Right renal pelvis (tissue), 4 donors: ENCODE measurements at regions not wholly inside any gene's neighbourhood (a gene's known extent, or its start where the extent isn't known, plus 50 kb on each side); places are given as distances from the start of the nearest gene placed in this dataset.

Experiments
- DNase-seq, 4 donors: peaks; one replicate each; pipeline ENCODE4 v3.0.0-alpha.2; 2013; ENCODE audit warnings: low read depth in 4 of 4, low spot score in 3 of 4, missing footprints in 1 of 4

DNA sequence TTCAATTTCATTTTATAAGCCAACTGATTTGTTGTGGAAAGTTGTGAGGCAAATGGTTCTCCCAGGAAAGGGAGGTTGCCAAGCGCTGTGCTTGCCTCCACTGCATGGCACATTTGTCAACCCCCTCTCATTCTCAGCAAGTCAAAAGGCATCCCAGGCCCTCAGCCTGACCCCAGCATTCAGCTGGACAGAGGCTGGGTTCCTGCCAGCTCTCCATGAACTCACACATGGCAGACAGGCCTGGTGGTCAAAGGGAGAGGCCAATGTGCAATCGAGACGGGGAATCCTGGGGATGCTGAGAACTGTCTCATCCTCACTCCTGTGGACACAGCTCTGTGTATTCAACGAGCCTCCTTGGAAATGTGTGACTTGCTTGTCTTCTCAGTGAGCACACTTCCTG lies 106.0 kb upstream of the CDH4 start:
- DNase-seq, result no peak

DNA sequence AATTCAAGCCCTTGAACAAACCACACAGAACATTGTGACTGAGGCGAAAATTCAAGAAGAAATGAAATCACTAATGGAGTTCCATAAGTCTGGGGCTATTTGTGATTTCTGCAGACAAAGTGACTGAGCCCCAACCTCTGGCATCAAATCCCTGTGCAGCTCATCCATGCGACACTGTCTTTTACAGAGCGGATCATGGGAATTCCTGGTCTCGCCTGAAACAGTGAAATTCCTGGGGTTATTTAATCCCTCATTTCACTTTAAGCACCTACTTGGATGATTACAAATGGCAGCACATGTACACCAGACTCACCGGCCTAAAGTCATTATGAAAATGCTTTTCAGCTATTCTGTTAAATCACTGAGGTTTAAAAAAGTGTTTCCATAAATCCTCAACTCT lies 102.4 kb upstream of the CDH4 start:
- DNase-seq, result no peak

DNA sequence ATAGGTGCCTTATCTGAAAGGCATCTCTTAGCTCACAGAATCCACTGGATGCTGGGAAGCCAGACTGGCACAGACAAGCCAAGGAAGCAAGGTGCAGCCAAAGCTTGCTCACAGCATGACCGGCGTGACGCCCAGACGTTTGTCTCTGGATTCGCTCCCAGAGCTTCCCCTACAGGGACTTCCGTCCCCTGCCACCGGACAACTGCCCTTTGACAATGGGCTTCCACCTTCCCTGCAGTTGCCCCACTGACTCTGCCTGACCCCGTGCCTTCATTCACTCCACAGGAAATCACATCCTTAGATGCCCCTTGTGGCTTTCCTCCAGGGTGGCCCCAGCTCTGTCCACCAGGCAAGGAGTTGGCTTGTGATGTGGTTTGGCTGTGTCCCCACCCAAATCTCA lies 94.8 kb upstream of the CDH4 start:
- DNase-seq, result no peak

DNA sequence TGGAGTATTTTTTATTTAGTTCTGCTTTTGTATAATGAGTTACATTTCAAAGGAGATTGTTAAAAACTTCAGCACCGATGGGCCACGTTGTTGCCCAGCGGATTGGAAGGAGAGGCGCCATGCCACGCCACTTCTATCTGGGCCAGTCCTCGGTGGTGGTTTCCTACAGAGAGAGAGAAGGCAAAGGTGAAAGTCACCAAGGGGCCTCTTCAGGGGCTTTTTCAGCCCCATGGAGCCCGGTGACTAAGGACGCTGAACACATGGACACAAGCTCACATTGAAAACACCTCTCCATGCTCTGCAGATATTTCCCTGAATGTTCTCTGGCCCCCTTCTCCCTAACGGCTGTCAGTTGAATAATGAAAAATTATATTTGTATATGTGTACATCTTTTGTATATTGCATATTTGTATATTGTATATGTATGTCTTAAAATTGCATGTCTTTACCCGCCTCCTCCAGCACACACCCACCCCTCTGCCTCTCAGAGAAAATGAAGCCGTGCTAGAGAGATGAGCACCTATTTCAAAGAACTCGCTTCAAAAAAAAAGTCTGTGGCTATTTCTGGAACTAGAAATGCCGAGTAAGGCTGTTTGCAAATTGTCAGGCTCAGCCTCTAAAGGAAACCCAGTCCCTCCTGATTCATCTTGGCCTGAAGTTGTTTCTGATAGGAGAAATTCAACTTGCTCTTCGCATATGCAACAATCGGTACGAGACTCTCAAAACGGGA lies 91.9 kb upstream of the CDH4 start:
- no peak for DNase-seq

DNA sequence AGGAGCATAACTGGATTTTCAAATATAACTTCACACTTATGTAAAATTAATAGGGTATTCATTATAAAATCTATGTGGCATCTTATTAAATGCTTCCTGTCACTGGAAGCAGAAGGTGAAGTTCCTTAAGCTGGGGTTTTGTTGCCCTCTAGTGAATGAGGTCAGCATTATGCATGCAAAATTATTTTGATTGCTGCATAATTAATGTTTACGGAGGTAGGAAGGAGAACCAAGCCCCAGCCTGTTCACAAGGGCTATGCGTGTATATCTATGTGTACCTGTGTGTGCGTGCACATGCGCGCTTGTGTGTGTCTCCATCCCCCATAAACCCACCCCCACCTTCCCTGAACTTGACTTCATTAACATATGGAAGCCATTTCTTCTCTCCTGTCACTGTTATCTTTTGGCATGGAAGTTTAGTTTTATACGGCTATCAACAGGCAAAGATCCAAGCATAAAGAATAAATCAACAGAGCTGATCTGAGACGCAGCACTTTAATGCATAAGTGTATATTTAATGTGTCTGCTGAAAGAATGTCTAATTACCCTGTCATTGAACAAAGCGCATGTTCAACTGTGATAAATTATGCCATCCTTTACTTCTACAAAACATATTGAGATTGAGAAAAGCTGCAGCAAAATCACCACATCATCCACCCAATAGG lies 90.2 kb upstream of the CDH4 start:
- no peak for DNase-seq

DNA sequence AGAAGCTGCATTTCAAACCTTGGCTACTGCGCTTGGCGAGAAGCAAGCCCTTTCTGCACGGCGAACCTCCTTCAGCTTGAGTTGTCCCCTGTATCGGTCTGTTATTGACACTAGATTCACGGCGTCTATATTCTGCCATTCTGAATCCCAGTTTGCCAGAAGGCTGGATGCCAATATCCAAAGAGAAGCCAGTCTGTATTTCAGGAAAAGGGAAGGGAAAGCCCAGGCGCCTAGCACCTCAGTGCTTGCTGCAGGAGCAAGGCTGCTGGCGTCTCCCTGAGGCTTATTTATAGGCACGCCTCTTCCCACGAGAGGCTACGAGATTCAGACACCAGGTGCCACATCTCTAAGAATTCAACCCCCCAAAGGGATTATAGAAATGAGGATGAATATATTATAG lies 89.6 kb upstream of the CDH4 start:
- no peak for DNase-seq

DNA sequence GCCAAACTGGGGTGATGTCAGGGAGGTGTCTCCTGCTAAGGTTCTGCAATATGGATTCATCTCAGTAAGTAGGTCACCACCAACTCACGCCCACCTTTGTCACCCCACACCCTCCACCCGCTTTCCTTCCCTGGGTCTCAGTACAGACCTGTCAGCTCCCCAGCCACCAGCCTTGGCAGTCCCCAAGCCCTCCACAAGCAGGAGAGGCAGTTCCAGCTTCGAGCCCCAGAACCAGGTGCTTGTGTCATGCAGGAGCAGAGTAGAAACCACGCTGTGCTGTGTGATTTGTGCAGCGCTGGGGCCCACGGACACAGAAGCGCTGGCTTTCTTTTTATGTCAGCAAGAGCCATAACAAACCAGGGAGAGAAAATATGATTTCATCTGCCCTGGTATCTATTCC lies 89.0 kb upstream of the CDH4 start:
- DNase-seq, result no peak

DNA sequence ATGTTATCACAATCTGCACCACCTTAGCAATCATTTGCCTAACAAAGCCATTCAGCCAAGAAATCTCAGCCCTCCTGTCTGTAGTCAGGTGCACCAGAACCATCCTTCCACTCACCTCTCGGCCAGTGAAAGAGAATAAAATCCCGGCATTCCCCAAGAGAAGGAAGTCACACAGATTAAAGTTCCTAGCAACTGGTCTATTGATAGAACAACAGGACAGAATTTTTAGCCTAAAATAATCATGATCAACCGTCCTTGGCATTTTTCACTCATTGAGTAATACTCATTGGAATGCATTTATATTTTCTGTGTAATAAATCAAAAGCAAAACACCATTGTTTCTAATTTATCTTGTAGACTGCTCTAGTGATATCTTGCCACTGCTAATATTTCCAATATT lies 85.7 kb upstream of the CDH4 start:
- DNase-seq, result no peak

DNA sequence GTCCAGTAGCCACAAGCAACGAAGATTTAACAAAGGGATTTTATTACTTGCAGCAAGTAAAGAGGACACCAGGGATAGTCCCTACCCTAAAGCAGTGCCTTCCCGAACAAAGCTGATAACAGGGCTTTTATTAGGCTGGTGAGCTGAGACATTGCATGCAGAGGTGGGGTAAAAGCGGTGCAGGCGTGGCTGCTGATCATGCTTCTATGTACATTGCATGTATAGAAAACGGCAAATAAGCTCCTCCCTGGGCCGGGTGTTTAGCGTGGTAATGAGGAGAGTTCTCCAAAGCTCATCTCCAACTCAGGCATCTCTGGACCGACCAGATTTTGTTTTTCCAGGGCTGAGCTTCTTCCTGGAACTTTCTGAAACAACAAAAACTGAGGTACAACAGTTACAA lies 83.5 kb upstream of the CDH4 start:
- DNase-seq, result no peak

DNA sequence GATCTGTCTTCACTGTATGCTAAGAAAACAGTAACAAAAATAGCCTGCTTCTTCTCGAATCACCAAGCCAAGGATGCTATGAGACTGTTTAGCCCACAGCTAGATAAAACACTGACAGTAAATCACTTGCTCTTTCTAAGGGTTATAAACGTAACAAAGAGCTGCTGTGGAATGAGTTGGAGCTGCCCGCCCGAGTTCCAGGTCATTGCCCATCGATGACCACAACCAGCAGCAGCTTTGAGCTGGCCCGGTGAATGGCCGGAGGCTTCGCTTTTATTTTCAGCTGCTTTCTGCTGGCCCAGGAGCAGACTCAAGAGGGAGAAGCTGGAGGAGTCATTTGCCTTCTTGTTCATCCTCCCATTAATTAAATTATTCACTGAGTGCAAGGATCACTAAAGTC lies 82.2 kb upstream of the CDH4 start:
- DNase-seq, result no peak

DNA sequence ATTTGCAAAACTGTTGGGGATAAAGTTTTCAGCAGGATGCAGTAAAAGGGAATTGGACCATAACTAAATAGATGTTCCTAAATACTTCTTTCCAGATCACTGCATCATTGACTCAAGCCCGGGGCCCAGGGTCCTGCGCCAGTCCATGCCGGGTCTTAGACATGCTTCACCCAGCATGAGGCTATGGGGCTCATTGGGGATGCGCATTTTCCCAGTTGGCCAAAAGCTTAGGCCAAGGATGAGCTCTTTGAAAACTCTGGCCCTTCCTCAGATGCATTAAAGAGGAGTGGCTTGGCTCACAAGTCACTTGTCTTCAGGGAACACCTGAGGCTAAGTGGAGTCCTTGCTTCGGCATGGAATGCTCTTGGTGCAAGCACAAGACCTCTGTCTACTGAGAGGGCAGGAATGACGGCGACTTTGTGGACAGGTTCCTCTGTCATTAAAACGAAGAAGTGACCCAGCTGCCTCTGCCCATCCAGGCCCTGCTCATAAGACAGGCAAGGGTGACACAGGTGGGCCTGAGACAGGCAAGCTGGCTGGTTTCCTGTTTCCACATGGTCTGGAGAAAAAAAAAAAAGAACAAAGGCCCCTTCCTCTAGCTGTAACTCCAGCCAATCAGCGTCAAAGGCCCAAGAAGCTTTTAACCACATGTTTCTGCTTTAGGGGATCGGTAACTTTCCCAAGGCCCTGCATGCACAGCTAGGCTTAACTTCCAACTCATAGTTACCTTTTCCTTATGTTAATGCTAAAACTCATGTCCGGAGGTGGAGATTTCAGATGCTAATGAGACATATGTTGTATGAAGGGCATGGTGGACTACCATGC lies 81.4 kb upstream of the CDH4 start:
- no peak for DNase-seq

DNA sequence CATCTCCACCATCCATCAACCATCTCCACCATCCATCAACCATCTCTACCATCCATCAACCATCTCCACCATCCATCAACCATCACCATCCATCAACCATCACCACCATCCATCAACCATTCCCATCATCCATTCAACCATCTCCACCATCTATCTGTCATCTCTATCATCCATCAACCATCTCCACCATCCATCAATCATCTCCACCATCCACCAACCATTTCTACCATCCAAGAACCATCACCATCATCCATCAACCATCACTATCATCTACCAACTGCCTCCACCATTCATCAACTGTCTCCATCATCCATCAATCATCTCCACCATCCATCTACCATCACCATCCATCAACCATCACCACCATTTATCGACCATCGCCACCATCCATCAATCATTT lies 78.8 kb upstream of the CDH4 start:
- DNase-seq, result no peak

DNA sequence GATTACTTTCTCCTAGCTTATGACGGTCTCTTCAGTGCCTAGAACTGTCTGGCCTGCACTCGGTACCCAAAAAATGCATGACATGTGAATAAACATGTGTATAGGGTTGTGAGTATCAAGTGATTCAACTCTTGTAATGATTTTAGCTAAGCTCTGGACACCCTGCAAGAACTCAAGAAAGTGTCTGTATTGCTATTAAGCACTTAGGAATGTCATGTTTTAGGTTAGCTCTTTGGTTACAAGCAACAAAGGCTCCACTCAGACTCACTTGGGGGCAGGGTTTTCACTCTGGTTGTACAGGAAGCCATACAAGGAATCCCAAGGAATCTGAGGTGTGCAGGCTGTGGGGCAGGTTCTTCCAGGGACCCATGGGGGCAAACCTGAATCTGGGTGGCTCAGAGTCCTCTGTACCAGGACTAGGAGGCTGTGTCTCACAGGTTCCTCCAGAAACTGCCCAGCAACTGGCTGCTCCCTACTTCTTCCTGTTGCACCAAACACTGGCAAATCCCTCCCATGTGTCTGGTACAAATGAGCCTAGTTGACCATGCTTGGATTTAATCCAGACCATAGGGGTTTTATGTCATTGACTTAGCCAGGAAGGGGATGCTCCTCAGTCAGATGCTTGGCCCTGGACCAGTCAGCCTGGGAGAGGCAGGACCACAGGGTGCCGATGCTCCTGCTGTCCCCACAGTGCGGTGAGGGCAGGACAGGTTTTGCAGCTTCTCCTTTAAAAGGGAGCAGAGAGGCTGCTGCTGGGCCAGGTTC lies 77.9 kb upstream of the CDH4 start:
- no peak for DNase-seq

DNA sequence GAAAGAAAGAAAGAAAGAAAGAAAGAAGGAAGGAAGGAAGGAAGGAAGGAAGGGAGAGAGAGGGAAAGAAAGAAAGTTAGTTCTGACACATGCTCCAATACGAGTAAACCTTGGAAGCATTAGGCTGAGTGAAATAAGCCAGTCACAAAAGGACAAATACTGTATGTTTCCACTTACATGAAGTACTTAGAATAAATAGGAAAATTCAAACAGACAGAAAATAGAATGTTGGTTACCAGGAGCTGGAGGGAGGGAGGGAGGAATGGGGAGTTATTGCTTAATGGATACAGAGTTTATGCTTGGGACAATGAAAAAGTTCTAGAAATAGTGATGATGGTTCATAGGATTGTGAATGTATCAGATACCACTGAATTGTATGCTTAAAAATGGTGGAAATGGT lies 75.2 kb upstream of the CDH4 start:
- no peak for DNase-seq

DNA sequence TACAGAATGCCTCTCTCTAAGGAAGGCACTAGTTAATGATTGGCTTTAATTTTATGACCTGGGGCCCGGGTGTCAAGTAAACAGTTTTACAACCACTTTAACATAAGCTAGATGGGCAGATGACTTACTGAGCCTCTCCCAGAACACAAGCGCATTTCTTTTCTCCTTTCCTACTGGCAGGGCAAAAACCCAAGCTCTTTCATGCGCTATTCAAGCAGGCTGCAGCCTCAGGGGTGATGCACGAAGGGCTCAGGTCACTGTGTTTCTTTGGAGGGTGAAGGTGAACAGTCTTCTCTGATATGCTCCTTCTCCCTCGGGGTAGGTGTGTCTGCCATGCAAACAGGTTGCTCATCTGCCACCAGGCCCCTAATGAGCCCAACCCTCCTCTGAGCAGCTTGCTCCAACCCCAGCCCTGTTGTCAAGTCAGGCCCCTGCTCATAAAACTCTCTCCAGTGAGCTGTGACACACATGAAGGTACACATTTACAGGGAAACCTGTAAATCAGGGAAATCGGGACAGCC lies 73.5 kb upstream of the CDH4 start:
- no peak for DNase-seq

DNA sequence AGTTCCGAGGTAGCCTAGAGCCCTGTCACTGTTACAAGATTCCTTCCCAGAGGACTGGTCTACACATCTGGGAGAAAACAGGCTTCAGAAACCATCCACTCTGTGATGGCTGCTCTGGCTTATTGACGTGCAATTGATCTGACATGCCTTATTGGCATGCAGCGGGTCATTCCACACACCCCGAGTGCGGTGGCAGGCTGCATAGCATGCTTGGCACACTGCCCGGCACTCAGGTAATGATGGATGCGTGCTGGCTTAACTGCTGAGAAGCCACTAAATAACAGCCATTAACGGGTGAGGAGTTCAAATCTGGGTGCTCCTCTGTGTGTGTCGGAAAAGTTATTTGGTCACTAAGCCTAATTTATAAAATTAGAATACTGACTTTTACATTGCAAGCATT lies 67.9 kb upstream of the CDH4 start:
- DNase-seq, result no peak

DNA sequence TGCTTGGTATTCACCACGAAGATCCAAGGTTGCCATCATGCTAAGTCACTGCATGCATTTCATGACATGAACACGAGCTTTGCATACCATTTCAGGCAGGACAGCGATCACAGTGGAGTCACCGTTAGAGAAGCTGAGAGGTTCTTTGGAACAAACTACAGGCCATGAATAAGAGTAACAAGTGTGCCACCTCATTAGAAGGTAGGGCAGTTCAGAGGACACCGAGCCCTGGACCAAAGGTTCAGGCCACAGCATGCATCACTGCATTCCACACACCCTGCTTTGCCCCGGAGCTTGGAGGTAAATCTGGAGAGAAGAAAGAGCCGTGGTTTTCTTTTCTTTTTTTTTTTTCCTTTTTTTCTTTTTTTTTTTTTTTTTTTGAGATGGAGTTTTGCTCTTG lies 66.9 kb upstream of the CDH4 start:
- no peak for DNase-seq

DNA sequence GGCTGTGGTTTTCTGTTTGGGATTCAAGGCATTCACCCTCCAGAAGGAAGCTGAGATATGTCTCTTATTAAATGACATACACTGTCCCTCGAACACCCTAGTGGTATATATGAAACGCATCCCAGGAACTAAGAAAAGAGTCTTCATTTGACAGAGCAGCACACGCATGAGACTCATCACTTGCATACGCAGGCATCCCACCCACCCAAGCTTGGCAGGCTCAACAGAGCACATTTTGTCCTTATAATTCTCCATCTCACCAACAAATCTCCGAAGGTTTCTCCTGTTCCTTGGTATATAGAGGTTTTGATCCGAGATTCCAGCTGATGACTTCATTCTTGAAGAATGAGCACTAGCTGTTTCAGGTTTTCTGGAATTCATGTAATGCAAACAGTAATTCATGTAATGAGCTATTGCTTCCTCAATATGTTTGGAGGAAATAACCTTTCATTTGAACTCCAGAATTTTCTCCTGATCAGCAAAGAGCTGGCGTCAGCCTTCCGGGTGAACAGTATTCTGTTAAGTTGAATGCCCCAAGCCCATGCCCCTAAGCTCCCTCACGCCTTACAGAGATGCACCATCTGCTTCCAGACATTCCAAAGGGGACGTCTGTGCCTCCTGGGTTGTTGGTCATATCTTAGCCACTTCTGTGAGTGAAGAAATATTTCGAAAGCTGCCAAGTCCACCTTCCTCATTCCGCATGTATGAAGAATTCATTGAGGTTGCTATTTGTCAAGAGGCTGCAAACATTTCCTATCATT lies 66.0 kb upstream of the CDH4 start:
- DNase-seq, result no peak

DNA sequence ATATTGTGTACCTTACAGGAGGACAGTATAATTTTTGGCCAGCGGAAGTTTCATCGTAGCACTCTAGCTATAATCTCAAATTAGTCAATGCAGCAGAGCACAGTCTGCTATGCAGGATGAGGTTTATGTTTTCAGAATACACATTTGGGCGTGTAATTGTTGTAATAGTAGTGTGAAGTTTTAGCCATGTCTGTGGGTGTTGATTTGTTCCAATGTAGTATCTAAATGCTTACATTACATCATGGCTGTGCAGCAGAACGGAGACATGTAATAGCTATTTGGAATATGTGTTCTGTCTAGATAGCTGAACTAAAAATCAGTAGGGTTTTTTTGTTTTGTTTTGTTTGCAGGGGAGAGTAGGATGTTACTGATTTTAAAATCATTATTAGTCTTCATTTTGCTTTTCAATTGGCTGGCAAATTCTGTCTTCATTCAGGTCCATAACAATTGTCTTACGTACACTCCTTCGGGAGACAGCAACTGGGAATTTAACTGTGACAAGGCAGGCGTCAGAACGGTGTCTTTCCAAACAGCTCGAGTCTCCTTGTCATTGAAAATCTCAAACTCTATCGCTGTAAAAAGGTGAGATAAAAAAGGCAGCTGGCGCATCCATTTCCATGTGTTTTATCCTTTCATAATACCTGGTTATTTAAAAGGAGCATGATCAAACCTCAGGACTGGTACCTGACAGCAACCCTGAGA lies 65.1 kb upstream of the CDH4 start:
- no peak for DNase-seq

DNA sequence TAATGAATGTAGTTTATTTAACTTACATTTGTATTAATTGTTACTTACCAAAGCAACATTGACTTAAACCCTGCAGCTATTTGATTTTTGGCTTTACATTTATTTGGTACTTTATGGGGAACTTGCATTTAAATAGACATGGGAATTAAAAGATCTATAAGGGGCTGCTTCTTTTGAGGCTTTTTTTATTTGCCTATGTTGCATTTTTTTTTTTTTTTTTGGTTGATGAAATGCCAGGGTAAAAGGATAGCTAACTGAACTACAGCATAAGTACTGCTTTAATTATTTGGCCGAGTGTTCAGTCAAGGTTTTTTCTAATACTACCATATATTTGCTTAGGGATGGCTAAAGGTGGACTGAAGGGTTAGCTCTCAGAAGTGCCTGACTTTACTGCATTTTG lies 62.5 kb upstream of the CDH4 start:
- DNase-seq, result no peak
